Right lobe of liver (tissue), 6 donors: ENCODE measurements at regions not wholly inside any gene's neighbourhood (a gene's known extent, or its start where the extent isn't known, plus 50 kb on each side); places are given as distances from the start of the nearest gene placed in this dataset.
"Not testable (repeated sequence)": the region's sequence is repeated elsewhere in the genome, so short reads cannot be mapped to it uniquely, and the experiment has no call there.

Experiments
- ATAC-seq, 4 donors: fragments of 200-7000 bp; cut with Tn5 transposase; one replicate each; pipeline ENCODE4 v1.9.1; 2020; ENCODE audit warnings: mild to moderate bottlenecking in 4 of 4, moderate library complexity in 4 of 4
- DNase-seq, 3 donors: peaks; one replicate each; pipeline ENCODE4 v3.0.0-alpha.2; 2020
- H3K27ac ChIP-seq, 3 donors: fragments of 200-600 bp; one replicate each; pipeline ENCODE4 v1.8.0; 2022
- H3K27me3 ChIP-seq, 2 donors: fragments of 200-600 bp; one replicate each; pipeline ENCODE4 v1.8.0; 2022
- H3K36me3 ChIP-seq, 4 donors: fragments of 200-600 bp; sonication (generic) in 1 of 4; one replicate each; pipeline versions ENCODE4 v1.5.1 to v1.8.0; 2017 to 2022; ENCODE audit warnings: control low read depth in 1 of 4
- H3K4me1 ChIP-seq, 4 donors: fragments of 200-600 bp; sonication (generic) in 1 of 4; one replicate each; pipeline versions ENCODE4 v1.5.1 to v1.8.0; 2017 to 2022; ENCODE audit warnings: control low read depth in 1 of 4
- H3K4me3 ChIP-seq, 3 donors: fragments of 200-600 bp; one replicate each; pipeline ENCODE4 v1.8.0; 2022
- H3K9me3 ChIP-seq, 4 donors: fragments of 200-600 bp; sonication (generic) in 1 of 4; one replicate each; pipeline versions ENCODE4 v1.5.1 to v1.8.0; 2017 to 2022; ENCODE audit warnings: control low read depth in 1 of 4
- CTCF ChIP-seq, 4 donors: fragments of 200-600 bp in 3 of 4; fragments of 450-650 bp in 1 of 4; IDR thresholded peaks; one replicate each; pipeline versions ENCODE4 v1.5.1 to v1.8.0; 2016 to 2022; ENCODE audit warnings: antibody characterized with exemption in 4 of 4, mild to moderate bottlenecking in 2 of 4
- POLR2A ChIP-seq: fragments of 450-650 bp; IDR thresholded peaks from one replicate; pipeline ENCODE4 v1.6.1; 2017; ENCODE audit warnings: antibody characterized with exemption, mild to moderate bottlenecking
- WGBS: methylation state at CpG from one replicate; pipeline ENCODE4 v1.1.6; 2018; ENCODE audit warnings: low coverage, low lambda C conversion rate; ENCODE audit not compliant: insufficient coverage; ENCODE audit errors: missing lambda C conversion rate; 5-methylcytosine and 5-hydroxymethylcytosine counted together
- intact Hi-C, 2 donors: fragments of 100-400 bp; cut with DNase I; formaldehyde crosslinking; loops; one replicate each; pipeline versions ENCODE4 v1.11.2 to v1.14.1; 2022
- donor health status: DM: no; HTN: yes; CAD: no.
- donor health status: DM: no; HTN: no; CAD: no.
- donor health status: DM: no; HTN: no; CAD: no.
- donor health status: DM: no; HTN: yes; CAD: no.
- donor health status: DM: no; HTN: yes; CAD: no.

DNA sequence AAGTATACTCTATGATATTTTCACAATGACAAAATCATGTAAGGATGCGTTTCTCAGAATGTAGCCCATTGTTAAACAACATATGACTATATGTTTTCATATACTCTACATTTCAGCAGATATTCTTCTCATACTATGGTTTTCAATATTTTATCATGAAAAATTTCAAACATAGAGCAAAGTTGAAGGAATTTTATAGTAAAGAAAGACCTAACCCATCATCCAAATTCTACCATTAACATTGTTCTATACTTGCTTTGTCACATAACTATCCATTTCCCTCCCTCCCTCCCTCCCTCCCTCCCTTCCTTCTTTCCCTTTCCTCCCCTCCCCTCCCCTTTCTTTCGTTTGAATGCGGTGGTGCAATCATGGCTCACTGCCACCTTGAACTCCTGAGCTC, 109.4 kb downstream of the FHIP1A start:
- H3K4me3 ChIP-seq, result no peak overlapping the region
- no peaks in the 10 kb centered on the region for H3K27me3 ChIP-seq
- H3K4me1 ChIP-seq, result no peaks in the 10 kb centered on the region
- intact Hi-C loops, result no loop called here
- no peak for TF ChIP-seq POLR2A
- no peak for TF ChIP-seq CTCF (IDR thresholded peaks at IDR 0.05)
- no peaks in the 10 kb centered on the region for H3K9me3 ChIP-seq
- no peak for DNase-seq
- H3K36me3 ChIP-seq, result no peaks in the 10 kb centered on the region
- ATAC-seq, result no peak
- 49% methylated on average over 3 of the region's 3 CpGs for WGBS
- no peak overlapping the region for H3K27ac ChIP-seq

GRCh38 chr4:151519728-151520415, 110.9 kb downstream of the FHIP1A start:
- no peak overlapping the region for H3K4me3 ChIP-seq
- ATAC-seq (no peak), DNase-seq (no peak)
- H3K27ac ChIP-seq, result no peak overlapping the region
- no peaks in the 10 kb centered on the region for H3K9me3 ChIP-seq
- H3K27me3 ChIP-seq, result no peaks in the 10 kb centered on the region
- intact Hi-C loops, result no loop called here
- no peak for TF ChIP-seq CTCF (IDR thresholded peaks at IDR 0.05)
- TF ChIP-seq POLR2A, result no peak
- no peaks in the 10 kb centered on the region for H3K36me3 ChIP-seq
- H3K4me1 ChIP-seq, result no peaks in the 10 kb centered on the region
- WGBS, result 80% methylated on average over 2 of the region's 2 CpGs

DNA sequence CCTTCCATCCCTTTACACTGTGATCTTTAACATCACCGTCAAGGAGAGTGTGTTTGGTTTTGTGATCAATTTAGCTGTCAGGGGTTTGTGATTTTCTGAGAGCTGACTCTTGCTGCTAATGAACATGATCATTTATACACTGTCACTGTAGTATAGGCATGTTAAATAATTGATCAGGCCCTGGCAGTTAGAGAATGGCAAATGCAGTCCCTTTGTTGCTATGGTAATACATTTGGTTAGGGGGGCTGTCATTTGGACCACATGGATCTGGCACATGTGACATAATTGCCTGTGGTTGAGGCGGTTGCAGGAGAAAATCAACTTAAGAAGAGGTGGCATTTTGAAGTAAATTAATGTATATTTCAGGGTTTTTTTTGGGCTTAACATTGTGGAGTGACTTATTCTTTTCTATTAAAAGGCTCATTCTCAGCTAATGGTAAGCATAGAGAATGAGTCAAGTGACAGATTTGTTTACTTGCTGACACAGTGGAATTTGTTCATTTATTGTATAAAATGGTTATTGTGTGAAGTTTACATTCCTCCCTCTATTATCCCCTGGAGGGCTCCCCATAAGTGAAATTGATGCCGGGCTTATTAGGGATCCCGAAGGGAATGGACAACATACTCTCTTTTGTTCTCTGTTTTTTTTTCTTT, 114.0 kb downstream of the FHIP1A start:
- ATAC-seq, result no peak
- Histone ChIP-seq H3K27me3 (no peaks in the 10 kb centered on the region), H3K27ac (no peak overlapping the region), H3K9me3 (no peaks in the 10 kb centered on the region), H3K4me1 (no peaks in the 10 kb centered on the region), H3K36me3 (no peaks in the 10 kb centered on the region), H3K4me3 (no peak overlapping the region)
- no peak for DNase-seq
- 82% methylated on average over 4 of the region's 4 CpGs for WGBS
- intact Hi-C loops, result no loop called here
- TF ChIP-seq POLR2A, result no peak
- TF ChIP-seq CTCF (IDR thresholded peaks at IDR 0.05), result no peak

DNA sequence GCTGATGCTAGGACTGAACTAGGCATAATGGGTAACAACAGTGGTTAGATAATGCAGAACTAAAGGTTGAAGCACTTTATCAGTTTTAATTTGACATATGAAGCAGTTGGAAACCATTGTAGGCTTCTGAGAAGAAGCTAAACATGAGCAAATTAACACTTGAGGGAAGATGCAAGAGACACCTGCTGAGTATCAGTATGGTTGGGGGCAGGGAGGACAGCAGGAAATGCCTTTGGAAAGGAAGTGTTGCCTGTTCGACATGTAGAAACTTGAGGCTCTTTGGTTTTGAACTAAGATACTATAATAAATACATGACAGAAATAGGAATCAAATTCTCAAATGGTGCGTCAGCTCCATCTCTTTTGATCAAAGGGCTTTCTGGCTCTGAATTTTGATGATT, 115.6 kb downstream of the FHIP1A start:
- WGBS, result 61% methylated on average over 2 of the region's 2 CpGs
- ATAC-seq (no peak), DNase-seq (no peak)
- H3K9me3 ChIP-seq, result no peaks in the 10 kb centered on the region
- TF ChIP-seq CTCF (IDR thresholded peaks at IDR 0.05), result no peak
- TF ChIP-seq POLR2A, result no peak
- H3K36me3 ChIP-seq, result no peaks in the 10 kb centered on the region
- H3K4me3 ChIP-seq, result no peak overlapping the region
- H3K4me1 ChIP-seq, result no peaks in the 10 kb centered on the region
- intact Hi-C loops, result no loop called here
- no peak overlapping the region for H3K27ac ChIP-seq
- H3K27me3 ChIP-seq, result no peaks in the 10 kb centered on the region

- H3K9me3 ChIP-seq, DNase-seq, H3K4me3 ChIP-seq, H3K4me1 ChIP-seq, H3K27me3 ChIP-seq, ATAC-seq, intact Hi-C loops, H3K36me3 ChIP-seq, H3K27ac ChIP-seq: not testable (repeated sequence)
- no CpG with 5 or more reads among the region's 36 CpGs for WGBS
Observed at GRCh38 chr4:151526489-151526888, 117.5 kb downstream of the FHIP1A start.
